HUES6 (cell line): ENCODE measurements at regions not wholly inside any gene's neighbourhood (a gene's known extent, or its start where the extent isn't known, plus 50 kb on each side); places are given as distances from the start of the nearest gene placed in this dataset.

Source experiments
- H3K27ac ChIP-seq: 2 replicates; pipeline ENCODE4 v1.7.0; 2013; ENCODE audit warnings: low read depth, mild to moderate bottlenecking, low read length, inconsistent platforms
- H3K27me3 ChIP-seq: 2 replicates; pipeline ENCODE4 v1.6.1; 2013; ENCODE audit warnings: low read length; ENCODE audit not compliant: control insufficient read depth, insufficient read depth
- H3K36me3 ChIP-seq: 2 replicates; pipeline ENCODE4 v1.6.1; 2013; ENCODE audit warnings: low read length; ENCODE audit not compliant: control insufficient read depth, insufficient read depth
- H3K4me1 ChIP-seq: 2 replicates; pipeline ENCODE4 v1.6.1; 2013; ENCODE audit warnings: low read length; ENCODE audit not compliant: control insufficient read depth, insufficient read depth
- H3K4me3 ChIP-seq: 2 replicates; pipeline ENCODE4 v1.5.1; 2013; ENCODE audit warnings: low read depth, low read length
- H3K9ac ChIP-seq: one replicate; pipeline ENCODE4 v1.6.1; 2013; ENCODE audit warnings: mild to moderate bottlenecking, low read length
- H3K9me3 ChIP-seq: 2 replicates; pipeline ENCODE4 v1.6.1; 2013; ENCODE audit warnings: low read depth, low read length; ENCODE audit not compliant: control insufficient read depth, insufficient read depth

DNA sequence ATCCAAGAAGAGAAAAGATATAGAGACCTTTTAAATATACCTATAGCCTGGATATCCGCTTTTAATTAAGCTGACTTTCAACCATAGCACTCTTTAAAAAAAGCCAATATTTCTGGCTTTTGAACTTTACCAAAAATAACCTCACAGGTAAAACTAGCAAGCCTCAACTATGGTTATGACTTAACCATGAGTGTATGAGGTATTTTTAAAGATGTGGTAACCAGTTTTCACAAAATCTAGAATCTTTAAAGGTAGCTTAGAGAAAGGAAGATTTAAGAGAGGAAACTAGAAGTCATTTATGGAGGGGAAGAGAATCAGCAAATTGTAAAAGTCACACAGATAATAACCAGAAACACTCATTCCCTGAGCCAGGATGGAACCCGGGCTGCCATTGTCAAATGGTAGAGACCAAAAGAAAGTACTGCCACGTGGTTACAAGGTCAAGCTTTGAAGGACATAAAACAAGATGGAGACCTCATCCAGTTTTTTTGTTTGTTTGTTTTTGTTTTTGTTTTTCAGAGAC lies 288.4 kb upstream of the RGS18 start:
- Histone ChIP-seq H3K9ac (no peak overlapping the region), H3K4me1 (no peaks in the 10 kb centered on the region), H3K27ac (no peak overlapping the region), H3K36me3 (no peaks in the 10 kb centered on the region), H3K9me3 (no peaks in the 10 kb centered on the region), H3K27me3 (no peaks in the 10 kb centered on the region), H3K4me3 (no peak overlapping the region)

DNA sequence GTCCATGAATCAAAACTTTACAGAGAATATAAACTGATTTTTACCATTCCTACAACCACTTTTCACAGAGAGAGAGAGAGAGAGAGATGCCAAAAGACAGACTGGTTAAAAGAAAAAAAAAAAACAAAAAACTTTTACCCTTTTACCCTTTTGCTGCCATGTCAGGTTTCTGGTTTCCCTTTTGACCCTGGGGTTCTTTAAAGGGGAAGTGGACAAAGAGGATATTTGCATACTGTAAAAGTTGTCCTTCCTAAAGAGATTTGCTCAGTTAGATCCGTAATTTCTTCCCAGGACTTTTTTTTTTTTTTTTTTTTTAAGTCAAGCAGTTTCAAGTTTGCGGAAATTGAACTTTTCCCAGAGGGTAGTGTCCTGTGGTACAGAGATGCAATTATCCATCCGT lies 287.8 kb upstream of the RGS18 start:
- no peaks in the 10 kb centered on the region for H3K27me3 ChIP-seq
- no peaks in the 10 kb centered on the region for H3K36me3 ChIP-seq
- H3K4me3 ChIP-seq, result no peak overlapping the region
- H3K9ac ChIP-seq, result no peak overlapping the region
- no peaks in the 10 kb centered on the region for H3K9me3 ChIP-seq
- no peak overlapping the region for H3K27ac ChIP-seq
- no peaks in the 10 kb centered on the region for H3K4me1 ChIP-seq

DNA sequence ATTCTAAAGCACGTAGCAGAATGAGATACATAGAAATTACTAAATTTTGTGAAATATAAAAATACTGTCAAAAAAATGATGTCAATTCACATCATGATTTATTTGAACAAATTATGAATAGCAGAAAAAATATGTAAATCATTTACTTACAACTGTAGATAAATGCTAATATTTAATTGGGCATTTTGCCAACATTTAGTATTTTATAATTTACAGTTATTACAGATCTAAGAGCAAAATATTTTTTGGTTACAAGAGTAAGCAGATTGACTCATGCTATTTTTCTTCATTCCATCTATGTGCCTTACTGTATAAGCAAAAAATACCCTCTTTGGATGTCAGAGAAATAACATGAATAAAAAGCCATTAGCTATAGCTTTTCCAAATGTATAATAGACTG lies 282.3 kb upstream of the RGS18 start:
- H3K9ac ChIP-seq, result no peak overlapping the region
- H3K27ac ChIP-seq, result no peak overlapping the region
- no peaks in the 10 kb centered on the region for H3K27me3 ChIP-seq
- no peak overlapping the region for H3K4me3 ChIP-seq
- no peaks in the 10 kb centered on the region for H3K9me3 ChIP-seq
- H3K4me1 ChIP-seq, result no peaks in the 10 kb centered on the region
- H3K36me3 ChIP-seq, result no peaks in the 10 kb centered on the region

DNA sequence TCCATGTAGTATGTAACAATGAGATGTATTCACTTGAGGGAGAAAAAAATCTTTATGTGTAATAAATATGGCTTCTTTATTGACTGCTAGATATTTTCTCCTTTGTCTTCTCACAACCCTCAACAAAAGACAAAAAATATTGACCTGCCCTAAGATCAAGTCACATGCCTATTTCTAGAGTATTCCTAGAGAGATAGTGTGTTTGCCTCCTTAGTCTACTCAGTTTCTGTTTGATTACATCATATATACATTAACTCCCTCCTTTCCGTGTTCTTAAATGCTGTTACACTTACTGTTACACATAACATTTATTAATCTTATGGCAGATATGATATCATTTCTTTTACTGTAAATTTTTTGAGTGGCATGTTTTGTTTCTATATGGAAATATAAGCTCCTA lies 281.6 kb upstream of the RGS18 start:
- no peaks in the 10 kb centered on the region for H3K9me3 ChIP-seq
- H3K9ac ChIP-seq, result no peak overlapping the region

DNA sequence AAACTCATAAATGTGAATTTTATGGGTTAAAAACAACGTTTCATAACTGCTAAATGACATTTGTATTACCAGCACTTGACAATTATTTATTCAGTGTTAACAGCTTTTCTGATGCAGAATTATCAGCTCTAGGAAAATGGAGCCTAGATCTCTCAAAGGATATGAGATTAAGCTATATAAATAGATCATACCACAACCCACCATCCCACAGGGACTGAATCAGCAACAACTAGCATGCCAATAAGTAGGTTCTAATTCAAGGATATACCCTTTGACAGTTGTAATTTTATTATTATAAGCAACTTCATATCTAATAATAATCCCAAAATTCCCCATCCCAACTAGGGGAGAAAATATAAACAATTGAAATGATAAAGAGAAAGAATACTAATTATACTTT lies 275.4 kb upstream of the RGS18 start:
- H3K4me3 ChIP-seq, result no peak overlapping the region
- H3K27ac ChIP-seq, result no peak overlapping the region
- no peaks in the 10 kb centered on the region for H3K4me1 ChIP-seq
- H3K27me3 ChIP-seq, result no peaks in the 10 kb centered on the region
- H3K36me3 ChIP-seq, result no peaks in the 10 kb centered on the region
- no peaks in the 10 kb centered on the region for H3K9me3 ChIP-seq
- H3K9ac ChIP-seq, result no peak overlapping the region

More for the DNA sequence above, 281.6 kb upstream of the RGS18 start:
- no peaks in the 10 kb centered on the region for H3K4me1 ChIP-seq
- no peak overlapping the region for H3K27ac ChIP-seq
- no peaks in the 10 kb centered on the region for H3K36me3 ChIP-seq
- no peak overlapping the region for H3K4me3 ChIP-seq
- no peaks in the 10 kb centered on the region for H3K27me3 ChIP-seq

DNA sequence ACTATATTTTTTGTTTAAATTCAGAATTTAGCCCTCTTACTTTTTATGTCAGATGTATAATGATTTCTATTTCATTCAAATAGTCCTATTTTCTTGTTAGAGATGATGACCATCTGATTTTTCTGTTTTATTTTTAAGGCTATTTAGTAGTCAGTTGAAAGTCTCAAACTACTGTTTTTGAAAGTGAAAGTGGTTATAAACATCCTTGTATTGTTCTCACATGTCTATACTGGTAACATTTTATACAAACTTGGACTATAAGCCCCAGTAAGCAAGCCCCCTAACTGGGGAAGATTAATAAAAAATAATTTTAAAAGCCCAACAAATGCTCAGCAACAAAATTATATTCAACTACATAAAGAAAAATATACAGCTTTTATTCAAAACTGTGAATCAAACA lies 271.3 kb upstream of the RGS18 start:
- Histone ChIP-seq H3K36me3 (no peaks in the 10 kb centered on the region), H3K27me3 (no peaks in the 10 kb centered on the region), H3K4me3 (no peak overlapping the region), H3K4me1 (no peaks in the 10 kb centered on the region), H3K27ac (no peak overlapping the region), H3K9ac (no peak overlapping the region), H3K9me3 (no peaks in the 10 kb centered on the region)

DNA sequence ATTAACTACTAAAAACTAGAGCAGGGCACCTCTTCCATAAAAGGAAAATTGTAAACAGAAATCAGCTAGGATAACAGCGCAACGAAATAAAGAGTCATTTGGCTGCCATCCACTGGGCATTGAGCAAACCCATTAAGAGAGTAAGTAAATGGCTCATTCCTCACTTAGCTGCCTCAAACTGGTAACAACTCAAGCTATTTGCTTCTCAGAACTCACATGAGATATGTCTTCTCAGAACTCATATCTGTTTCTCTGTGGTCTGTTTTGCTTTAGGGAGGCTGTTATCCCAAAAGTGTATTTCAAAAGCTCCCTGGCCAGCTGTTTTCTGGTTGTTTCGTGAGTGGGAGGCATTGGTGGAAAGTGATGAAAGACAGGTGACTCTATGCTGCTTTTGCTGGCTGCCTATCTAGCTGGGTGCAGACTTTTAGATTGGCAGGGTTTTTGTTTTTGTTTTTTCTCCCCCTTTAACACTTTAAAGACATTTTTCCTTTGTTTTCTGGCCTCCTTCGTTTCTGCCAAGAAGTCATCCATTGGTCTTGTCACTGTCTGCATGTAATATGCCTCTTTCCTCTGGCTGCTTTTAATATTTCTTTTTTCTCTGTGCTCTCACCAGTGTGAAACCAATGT lies 269.2 kb upstream of the RGS18 start:
- Histone ChIP-seq H3K9me3 (no peaks in the 10 kb centered on the region), H3K27ac (no peak overlapping the region), H3K36me3 (no peaks in the 10 kb centered on the region), H3K9ac (no peak overlapping the region), H3K4me3 (no peak overlapping the region), H3K27me3 (no peaks in the 10 kb centered on the region), H3K4me1 (no peaks in the 10 kb centered on the region)

DNA sequence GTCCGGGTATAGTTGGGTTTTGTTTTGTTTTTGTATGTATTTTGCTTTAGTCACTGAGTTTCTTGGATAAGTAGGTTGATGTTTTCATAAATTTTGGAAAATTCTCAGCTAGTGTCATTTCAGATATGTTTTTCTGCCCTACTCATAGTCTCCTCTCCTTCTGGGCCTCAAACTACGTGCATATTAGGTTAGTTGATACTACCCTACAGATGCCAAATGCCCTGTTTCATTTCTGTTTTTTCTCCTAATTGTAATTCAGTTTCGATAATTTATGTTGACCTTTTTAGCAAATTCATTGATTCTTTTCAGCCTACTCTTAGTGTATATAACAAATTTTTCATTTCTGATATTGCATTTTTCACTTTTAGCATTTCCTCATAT lies 268.6 kb upstream of the RGS18 start:
- no peak overlapping the region for H3K4me3 ChIP-seq
- H3K4me1 ChIP-seq, result no peaks in the 10 kb centered on the region
- no peak overlapping the region for H3K27ac ChIP-seq
- no peaks in the 10 kb centered on the region for H3K36me3 ChIP-seq
- H3K27me3 ChIP-seq, result no peaks in the 10 kb centered on the region
- H3K9me3 ChIP-seq, result no peaks in the 10 kb centered on the region
- no peak overlapping the region for H3K9ac ChIP-seq

DNA sequence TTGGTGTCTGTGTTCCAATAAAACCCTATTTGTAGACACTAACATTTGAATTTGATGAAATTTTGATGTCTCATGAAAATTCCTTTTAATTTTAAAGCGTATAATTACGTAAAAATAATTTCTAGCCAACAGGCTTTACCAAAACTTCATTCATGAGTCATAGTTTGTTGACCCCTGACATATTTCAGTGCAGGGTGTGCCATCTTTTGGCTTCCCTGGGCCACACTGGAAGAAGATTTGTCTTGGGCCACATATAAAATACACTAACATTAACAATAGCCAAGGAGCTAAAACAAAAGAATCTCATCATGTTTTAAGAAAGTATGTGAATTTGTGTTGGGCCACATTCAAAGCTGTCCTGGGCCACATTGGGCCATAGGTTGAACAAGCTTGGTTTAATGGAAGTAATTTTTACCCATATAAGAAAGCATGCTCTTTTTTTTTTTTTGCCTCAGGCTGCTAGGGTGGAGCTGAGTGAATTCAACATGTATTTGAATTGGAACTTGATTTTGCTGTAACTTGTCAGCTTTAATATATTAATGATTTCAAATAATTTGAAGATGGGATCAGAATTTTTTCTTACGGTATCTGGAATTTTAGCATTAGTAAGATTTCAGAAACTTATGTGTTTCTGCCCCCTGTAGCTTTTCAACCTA lies 267.7 kb upstream of the RGS18 start:
- Histone ChIP-seq H3K9ac (no peak overlapping the region), H3K27ac (no peak overlapping the region)

DNA sequence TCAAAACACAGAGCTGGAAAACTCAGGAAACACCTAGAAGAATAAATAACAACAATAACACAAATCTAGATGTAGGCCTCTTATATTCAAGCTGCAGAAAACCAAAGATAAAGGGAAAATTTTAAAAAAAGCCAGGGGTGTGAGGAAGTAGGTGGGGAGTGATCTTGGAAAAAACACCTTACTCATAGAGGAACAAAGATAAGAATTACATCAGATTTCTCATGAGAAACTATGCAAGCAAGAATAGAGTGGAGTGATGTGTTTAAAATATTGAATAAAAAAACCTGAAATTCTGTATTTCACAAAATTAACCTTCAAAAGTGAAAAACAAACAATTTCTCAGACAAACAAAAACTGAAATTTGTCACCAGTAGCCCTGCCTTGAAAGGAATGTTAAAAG lies 265.5 kb upstream of the RGS18 start:
- Histone ChIP-seq H3K27ac (no peak overlapping the region), H3K36me3 (no peaks in the 10 kb centered on the region), H3K9ac (no peak overlapping the region), H3K9me3 (no peaks in the 10 kb centered on the region), H3K27me3 (no peaks in the 10 kb centered on the region), H3K4me1 (no peaks in the 10 kb centered on the region), H3K4me3 (no peak overlapping the region)

More for the DNA sequence above, 267.7 kb upstream of the RGS18 start:
- H3K9me3 ChIP-seq, result no peaks in the 10 kb centered on the region
- H3K4me1 ChIP-seq, result no peaks in the 10 kb centered on the region
- H3K36me3 ChIP-seq, result no peaks in the 10 kb centered on the region
- H3K4me3 ChIP-seq, result no peak overlapping the region
- no peaks in the 10 kb centered on the region for H3K27me3 ChIP-seq

DNA sequence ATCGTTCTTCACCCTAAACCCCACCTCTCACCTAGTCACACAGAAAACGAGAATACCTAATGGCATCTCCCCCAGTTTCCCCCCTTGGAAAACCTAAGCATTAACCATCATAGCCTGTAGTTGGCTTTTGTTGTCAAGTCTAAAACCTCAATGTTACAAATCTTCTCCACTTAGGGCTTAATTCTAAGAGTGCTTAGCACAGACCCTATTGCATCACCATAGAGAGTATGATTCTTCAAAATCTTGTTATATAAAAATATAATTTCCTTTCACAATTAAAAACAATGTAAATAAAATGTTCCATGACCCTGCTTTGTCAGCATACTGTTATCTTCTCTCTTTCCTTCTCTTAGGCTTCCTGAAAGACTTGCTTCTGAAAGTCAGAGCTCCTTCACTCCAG lies 263.2 kb upstream of the RGS18 start:
- no peaks in the 10 kb centered on the region for H3K4me1 ChIP-seq
- no peaks in the 10 kb centered on the region for H3K9me3 ChIP-seq
- H3K9ac ChIP-seq, result no peak overlapping the region
- no peak overlapping the region for H3K27ac ChIP-seq
- H3K27me3 ChIP-seq, result no peaks in the 10 kb centered on the region
- no peaks in the 10 kb centered on the region for H3K36me3 ChIP-seq
- no peak overlapping the region for H3K4me3 ChIP-seq
